A549 (cell line): ENCODE measurements at regions not wholly inside any gene's neighbourhood (a gene's known extent, or its start where the extent isn't known, plus 50 kb on each side); places are given as distances from the start of the nearest gene placed in this dataset.

Experiments
- CTCF ChIP-seq: fragments of >200 bp; sonication (Bioruptor Twin); formaldehyde crosslinking; IDR thresholded peaks from 3 replicates; pipeline ENCODE4 v1.5.1; 2016
- E2F6 ChIP-seq: IDR thresholded peaks from 2 replicates; pipeline ENCODE4 v1.6.1; 2012; ENCODE audit warnings: low read depth, borderline replicate concordance
- GATA3 ChIP-seq: IDR thresholded peaks from 2 replicates; pipeline ENCODE4 v1.6.1; 2012; ENCODE audit warnings: borderline replicate concordance
- HOXB5 ChIP-seq: fragments of 250-450 bp; sonication (Bioruptor Pico); IDR thresholded peaks from 2 replicates; pipeline ENCODE4 v1.5.0; 2020; ENCODE audit warnings: mild to moderate bottlenecking, moderate library complexity
- MAFK ChIP-seq: fragments of 450-650 bp; IDR thresholded peaks from 2 replicates; pipeline ENCODE4 v1.6.1; 2014; ENCODE audit not compliant: partially characterized antibody
- POLR2A ChIP-seq: IDR thresholded peaks from 2 replicates; pipeline ENCODE4 v1.6.1; 2012; ENCODE audit warnings: mild to moderate bottlenecking, low read length
- RCOR1 ChIP-seq: fragments of 150-350 bp; IDR thresholded peaks from 2 replicates; pipeline ENCODE4 v1.6.1; 2014; ENCODE audit warnings: antibody characterized with exemption, low read length, low read depth
- TF ChIP-seq, protein P1 (sequence below): IDR thresholded peaks from 2 replicates; pipeline ENCODE4 v1.6.1; 2012
- TF ChIP-seq, protein P2 (sequence below): fragments of >200 bp; sonication (Bioruptor Twin); formaldehyde crosslinking; IDR thresholded peaks from 3 replicates; pipeline ENCODE4 v1.6.1; 2016

GRCh38 chr9:89929315-89929672 is 324.5 kb downstream of the GADD45G start:
- TF ChIP-seq POLR2A (no peak), CTCF (no peak), GATA3 (no peak), MAFK (no peak), HOXB5 (no peak), RCOR1 (no peak), E2F6 (no peak)
- TF ChIP-seq, protein P1, sequence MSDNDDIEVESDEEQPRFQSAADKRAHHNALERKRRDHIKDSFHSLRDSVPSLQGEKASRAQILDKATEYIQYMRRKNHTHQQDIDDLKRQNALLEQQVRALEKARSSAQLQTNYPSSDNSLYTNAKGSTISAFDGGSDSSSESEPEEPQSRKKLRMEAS, result no peak
- TF ChIP-seq, protein P2, sequence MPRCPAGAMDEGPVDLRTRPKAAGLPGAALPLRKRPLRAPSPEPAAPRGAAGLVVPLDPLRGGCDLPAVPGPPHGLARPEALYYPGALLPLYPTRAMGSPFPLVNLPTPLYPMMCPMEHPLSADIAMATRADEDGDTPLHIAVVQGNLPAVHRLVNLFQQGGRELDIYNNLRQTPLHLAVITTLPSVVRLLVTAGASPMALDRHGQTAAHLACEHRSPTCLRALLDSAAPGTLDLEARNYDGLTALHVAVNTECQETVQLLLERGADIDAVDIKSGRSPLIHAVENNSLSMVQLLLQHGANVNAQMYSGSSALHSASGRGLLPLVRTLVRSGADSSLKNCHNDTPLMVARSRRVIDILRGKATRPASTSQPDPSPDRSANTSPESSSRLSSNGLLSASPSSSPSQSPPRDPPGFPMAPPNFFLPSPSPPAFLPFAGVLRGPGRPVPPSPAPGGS, result no peak
